ENCODE measurements at regions not wholly inside any gene's neighbourhood (a gene's known extent, or its start where the extent isn't known, plus 50 kb on each side); places are given as distances from the start of the nearest gene placed in this dataset.

DNA sequence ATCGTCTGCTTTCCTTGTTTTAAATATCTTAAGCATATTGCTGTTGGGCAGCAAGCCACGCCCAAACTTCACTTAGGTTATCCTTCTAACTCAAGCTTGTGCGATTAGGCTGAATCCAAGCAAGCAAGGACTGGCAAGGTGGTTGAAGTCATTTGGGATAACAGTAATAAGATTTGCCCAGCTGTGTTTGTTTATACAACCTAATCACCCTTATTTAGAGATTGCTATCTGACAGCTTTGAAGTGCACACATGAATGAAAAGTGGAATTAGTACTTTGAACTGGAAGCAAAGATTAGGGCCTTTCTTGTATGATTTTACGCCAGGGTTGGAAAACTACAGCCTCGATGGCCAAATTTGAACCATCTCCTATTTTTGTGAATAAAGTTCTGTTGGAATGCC, 182.1 kb downstream of the ASB9 start:
- Histone ChIP-seq H3K27me3 (no peaks in the 10 kb centered on the region), H3K36me3 (no peaks in the 10 kb centered on the region), H3K4me1 (no peaks in the 10 kb centered on the region), H3K9me3 (no peaks in the 10 kb centered on the region), H3K4me3 (no peak overlapping the region), H3K27ac (no peak overlapping the region)
- WGBS, 2 donors: 75 to 90% methylated on average over 5 of the region's 5 CpGs
- TF ChIP-seq EP300 (IDR thresholded peaks at IDR 0.05) (no peak), POLR2A (IDR thresholded peaks at IDR 0.05) (no peak)
- TF ChIP-seq, protein P1, sequence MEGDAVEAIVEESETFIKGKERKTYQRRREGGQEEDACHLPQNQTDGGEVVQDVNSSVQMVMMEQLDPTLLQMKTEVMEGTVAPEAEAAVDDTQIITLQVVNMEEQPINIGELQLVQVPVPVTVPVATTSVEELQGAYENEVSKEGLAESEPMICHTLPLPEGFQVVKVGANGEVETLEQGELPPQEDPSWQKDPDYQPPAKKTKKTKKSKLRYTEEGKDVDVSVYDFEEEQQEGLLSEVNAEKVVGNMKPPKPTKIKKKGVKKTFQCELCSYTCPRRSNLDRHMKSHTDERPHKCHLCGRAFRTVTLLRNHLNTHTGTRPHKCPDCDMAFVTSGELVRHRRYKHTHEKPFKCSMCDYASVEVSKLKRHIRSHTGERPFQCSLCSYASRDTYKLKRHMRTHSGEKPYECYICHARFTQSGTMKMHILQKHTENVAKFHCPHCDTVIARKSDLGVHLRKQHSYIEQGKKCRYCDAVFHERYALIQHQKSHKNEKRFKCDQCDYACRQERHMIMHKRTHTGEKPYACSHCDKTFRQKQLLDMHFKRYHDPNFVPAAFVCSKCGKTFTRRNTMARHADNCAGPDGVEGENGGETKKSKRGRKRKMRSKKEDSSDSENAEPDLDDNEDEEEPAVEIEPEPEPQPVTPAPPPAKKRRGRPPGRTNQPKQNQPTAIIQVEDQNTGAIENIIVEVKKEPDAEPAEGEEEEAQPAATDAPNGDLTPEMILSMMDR (IDR thresholded peaks at IDR 0.05): no peak
- DNase-seq (ENCODE audit: low spot score in 2 of 2): no peak

DNA sequence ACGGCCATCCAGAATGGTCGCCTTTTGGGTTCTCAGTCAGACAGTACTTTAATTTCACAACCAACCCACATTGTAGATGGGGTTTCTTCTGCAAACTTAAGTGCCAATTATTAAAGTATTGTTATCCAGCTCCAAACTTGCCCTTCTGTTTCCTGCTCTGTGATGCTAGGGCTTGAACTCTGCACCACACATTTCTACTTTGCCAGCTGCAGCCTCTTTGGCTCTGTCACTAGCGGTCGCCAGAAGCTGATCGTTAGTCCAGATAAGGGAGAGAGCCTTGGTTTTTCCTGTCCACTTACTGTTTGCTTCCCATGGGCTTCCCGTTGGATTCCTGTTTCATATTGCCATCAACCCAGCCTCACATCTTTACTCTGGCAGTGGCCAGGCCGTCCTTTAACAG, 196.6 kb downstream of the ASB9 start:
- Histone ChIP-seq H3K4me1 (no peaks in the 10 kb centered on the region), H3K4me3 (no peak overlapping the region), H3K27ac (no peak overlapping the region), H3K27me3 (no peaks in the 10 kb centered on the region), H3K36me3 (no peaks in the 10 kb centered on the region), H3K9me3 (no peaks in the 10 kb centered on the region)
- TF ChIP-seq, protein P1 (IDR thresholded peaks at IDR 0.05): no peak
- no peak for TF ChIP-seq EP300 (IDR thresholded peaks at IDR 0.05)
- 65 to 69% methylated on average over 7 of the region's 7 CpGs for WGBS, 2 donors
- DNase-seq (ENCODE audit: low spot score in 2 of 2): no peak

DNA sequence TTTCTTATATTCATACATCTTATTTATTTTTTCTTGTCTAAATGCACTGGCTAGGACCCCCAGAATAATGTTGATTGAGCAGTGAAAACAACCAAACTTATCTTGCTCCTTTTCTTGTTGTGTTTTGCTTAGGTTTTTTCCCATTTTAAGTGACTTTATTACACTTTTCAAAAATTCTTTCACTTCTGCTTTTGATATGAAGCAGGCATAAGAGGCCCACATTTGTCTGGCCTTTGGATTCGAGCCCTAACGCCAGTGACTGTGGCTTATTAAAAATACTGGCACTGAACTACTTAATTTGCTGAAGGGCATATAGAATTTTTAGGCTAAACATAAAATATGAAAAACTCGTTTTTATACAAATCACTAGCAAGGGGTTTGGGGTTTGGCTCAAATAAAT, 197.0 kb downstream of the ASB9 start:
- 54 to 62% methylated on average over 3 of the region's 3 CpGs for WGBS, 2 donors
- no peak for TF ChIP-seq POLR2A (IDR thresholded peaks at IDR 0.05)
- no peak for TF ChIP-seq EP300 (IDR thresholded peaks at IDR 0.05)
- TF ChIP-seq, protein P1 (IDR thresholded peaks at IDR 0.05): no peak
- H3K4me3 ChIP-seq: no peak overlapping the region
- no peak overlapping the region for H3K27ac ChIP-seq
- no peaks in the 10 kb centered on the region for H3K36me3 ChIP-seq
- no peaks in the 10 kb centered on the region for H3K9me3 ChIP-seq
- H3K4me1 ChIP-seq: no peaks in the 10 kb centered on the region
- no peaks in the 10 kb centered on the region for H3K27me3 ChIP-seq
- no peak for DNase-seq (ENCODE audit: low spot score in 2 of 2)

DNA sequence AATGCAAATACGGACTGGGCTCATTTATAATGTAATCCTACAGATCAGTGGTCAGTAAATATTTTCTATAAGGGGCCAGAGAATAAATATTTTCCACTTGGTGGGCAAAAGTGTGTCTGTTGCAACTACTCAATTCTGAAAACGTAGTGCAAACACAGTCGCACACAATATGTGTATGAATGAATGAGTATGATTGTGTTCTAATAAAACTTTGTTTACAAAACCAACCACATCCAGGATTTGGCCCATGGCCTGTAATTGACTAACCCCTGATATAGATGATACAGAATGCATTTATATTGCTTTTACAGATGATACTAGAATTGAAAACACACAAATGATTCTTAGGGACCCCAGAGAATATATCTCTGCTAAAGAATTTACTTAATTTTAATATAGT, 197.6 kb downstream of the ASB9 start:
- Histone ChIP-seq H3K27ac (no peak overlapping the region), H3K36me3 (no peaks in the 10 kb centered on the region), H3K9me3 (no peaks in the 10 kb centered on the region), H3K4me3 (no peak overlapping the region), H3K27me3 (no peaks in the 10 kb centered on the region), H3K4me1 (no peaks in the 10 kb centered on the region)
- DNase-seq (ENCODE audit: low spot score in 2 of 2): no peak
- 33 to 39% methylated on average over 3 of the region's 3 CpGs for WGBS, 2 donors
- TF ChIP-seq EP300 (IDR thresholded peaks at IDR 0.05): no peak

DNA sequence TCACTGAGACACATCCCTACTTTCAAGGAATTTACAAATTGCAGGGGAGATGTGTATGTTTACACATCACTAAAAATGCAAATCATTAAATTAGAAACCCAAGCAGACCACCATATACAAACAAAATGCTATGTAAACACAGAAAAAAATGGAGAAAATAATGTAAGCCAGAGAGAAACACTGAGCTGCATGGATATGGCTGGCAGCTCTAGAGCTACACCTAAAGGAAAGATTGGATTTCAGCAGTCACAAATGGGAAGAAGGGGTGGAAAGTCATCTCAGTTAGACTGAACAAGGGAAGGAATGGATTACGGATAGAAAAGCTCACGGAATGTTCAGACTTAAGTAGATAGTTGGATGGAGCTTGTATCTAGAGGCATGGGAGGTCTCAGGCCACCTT, 186.3 kb downstream of the MOSPD2 start:
- H3K27me3 ChIP-seq: no peaks in the 10 kb centered on the region
- 54 to 68% methylated on average over 2 of the region's 2 CpGs for WGBS, 2 donors
- no peaks in the 10 kb centered on the region for H3K36me3 ChIP-seq

More for the DNA sequence above, 186.3 kb downstream of the MOSPD2 start:
- Histone ChIP-seq H3K4me3 (no peak overlapping the region), H3K4me1 (no peaks in the 10 kb centered on the region), H3K9me3 (no peaks in the 10 kb centered on the region), H3K27ac (no peak overlapping the region)
- no peak for DNase-seq (ENCODE audit: low spot score in 2 of 2)
- TF ChIP-seq POLR2A (IDR thresholded peaks at IDR 0.05) (no peak), EP300 (IDR thresholded peaks at IDR 0.05) (no peak)
- TF ChIP-seq, protein P1 (IDR thresholded peaks at IDR 0.05): no peak
